Keratinocyte (primary cell): ENCODE measurements at regions not wholly inside any gene's neighbourhood (a gene's known extent, or its start where the extent isn't known, plus 50 kb on each side); places are given as distances from the start of the nearest gene placed in this dataset.

ENCODE experiments used
- DNase-seq: peaks from one replicate; pipeline ENCODE4 v3.0.0-alpha.2; 2011; ENCODE audit warnings: low read depth, missing footprints, low spot score
- FAIRE-seq: peaks from 2 replicates; lab custom pipeline; 2011; peaks lifted over from hg19 to GRCh38; lab: Jason Lieb, UNC
- H2AFZ ChIP-seq: 2 replicates; pipeline ENCODE4 v1.6.0; 2012; ENCODE audit warnings: low read length, control low read depth, inconsistent platforms; ENCODE audit not compliant: control insufficient read depth
- H3K27ac ChIP-seq: 2 replicates; pipeline ENCODE4 v1.5.1; 2011; ENCODE audit warnings: low read length; ENCODE audit not compliant: control insufficient read depth, insufficient read depth
- H3K27me3 ChIP-seq: 3 replicates; pipeline ENCODE4 v1.6.0; 2011; ENCODE audit warnings: low read length; ENCODE audit not compliant: control insufficient read depth, insufficient read depth; ENCODE audit errors: extremely low read depth
- H3K36me3 ChIP-seq, 2 experiments: 2 replicates in 1 of 2; 3 replicates in 1 of 2; pipeline ENCODE4 v1.5.1; 2011; ENCODE audit warnings: low read length in 2 of 2, mild to moderate bottlenecking in 1 of 2; ENCODE audit not compliant: control insufficient read depth in 2 of 2, insufficient read depth in 2 of 2; ENCODE audit errors: extremely low read depth in 1 of 2
- H3K4me1 ChIP-seq: 3 replicates; pipeline ENCODE4 v1.5.1; 2011; ENCODE audit warnings: low read length; ENCODE audit not compliant: control insufficient read depth, insufficient read depth; ENCODE audit errors: extremely low read depth
- H3K4me2 ChIP-seq: 3 replicates; pipeline ENCODE4 v1.6.0; 2011; ENCODE audit warnings: low read depth, low read length; ENCODE audit not compliant: control insufficient read depth, insufficient read depth; ENCODE audit errors: extremely low read depth
- H3K4me3 ChIP-seq, 3 experiments: fragments of 200-600 bp in 1 of 3; sonication (generic) in 1 of 3; 2 replicates in 2 of 3; 3 replicates in 1 of 3; pipeline ENCODE4 v1.5.1; 2011 to 2016; ENCODE audit warnings: low read length in 3 of 3, mild to moderate bottlenecking in 3 of 3, control low read depth in 2 of 3, inconsistent platforms in 1 of 3, low read depth in 1 of 3, mixed read lengths in 1 of 3, mixed run types in 1 of 3, moderate library complexity in 1 of 3; ENCODE audit not compliant: control insufficient read depth in 2 of 3, insufficient read depth in 2 of 3; ENCODE audit errors: extremely low read depth in 1 of 3
- H3K79me2 ChIP-seq: 2 replicates; pipeline ENCODE4 v1.6.0; 2012; ENCODE audit warnings: low read length; ENCODE audit not compliant: control insufficient read depth, insufficient read depth
- H3K9ac ChIP-seq: 3 replicates; pipeline ENCODE4 v1.6.0; 2011; ENCODE audit warnings: low read length; ENCODE audit not compliant: control insufficient read depth, insufficient read depth; ENCODE audit errors: extremely low read depth
- H3K9me1 ChIP-seq: 3 replicates; pipeline ENCODE4 v1.6.0; 2011; ENCODE audit warnings: low read length; ENCODE audit not compliant: control insufficient read depth, insufficient read depth; ENCODE audit errors: extremely low read depth
- H3K9me3 ChIP-seq: 2 replicates; pipeline ENCODE4 v1.5.1; 2012; ENCODE audit warnings: low read depth, low read length; ENCODE audit not compliant: control insufficient read depth
- H4K20me1 ChIP-seq: 3 replicates; pipeline ENCODE4 v1.6.0; 2011; ENCODE audit warnings: low read length; ENCODE audit not compliant: control insufficient read depth, insufficient read depth; ENCODE audit errors: extremely low read depth
- EZH2 ChIP-seq: IDR thresholded peaks from one replicate; pipeline ENCODE4 v1.6.1; 2012; ENCODE audit warnings: inconsistent platforms, mild to moderate bottlenecking, low read length, moderate library complexity
- dilution Hi-C: fragments of 300-500 bp; cut with MboI; formaldehyde crosslinking; loops from one replicate; pipeline ENCODE4 v1.7.0; 2020; ENCODE audit warnings: low sequenced_read_pairs; ENCODE audit not compliant: extremely low pct_ligation_motif_present
- TF ChIP-seq, protein P1 (sequence below), 3 experiments: IDR thresholded peaks in 1 of 3; conservative IDR thresholded peaks in 1 of 3; optimal IDR thresholded peaks in 1 of 3; 2 replicates in 2 of 3; 3 replicates in 1 of 3; pipeline versions ENCODE3 to v1.5.1; 2011; ENCODE audit warnings: low read length in 3 of 3, mild to moderate bottlenecking in 3 of 3, moderate library complexity in 2 of 3, control low read depth in 1 of 3, inconsistent platforms in 1 of 3; ENCODE audit not compliant: insufficient read depth in 2 of 3; ENCODE audit errors: extremely low read depth in 1 of 3

DNA sequence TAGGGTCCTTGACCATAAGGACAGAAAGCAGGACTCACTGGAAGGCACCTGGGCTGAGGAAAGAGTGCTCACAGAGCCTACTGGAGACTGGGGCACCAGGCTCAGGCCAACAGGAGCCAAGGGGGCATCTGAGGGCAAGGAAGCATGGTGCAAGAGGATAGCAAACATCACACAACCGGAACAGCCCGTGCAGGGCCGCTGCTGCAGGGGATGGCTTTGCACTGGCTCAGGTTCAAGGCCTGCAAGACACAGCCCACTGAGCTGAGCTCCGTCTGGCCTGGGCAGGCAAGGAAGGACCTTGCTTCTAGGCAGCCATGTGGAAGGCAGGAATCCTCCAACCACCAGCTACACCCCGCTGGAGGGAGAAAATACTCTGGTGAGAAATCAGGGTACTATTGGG is 59.8 kb upstream of the KIF26B start:
- no peak for FAIRE-seq
- dilution Hi-C loops: no loop called here
- Histone ChIP-seq H4K20me1 (no peaks in the 10 kb centered on the region), H3K4me3 (no peak overlapping the region), H3K9me1 (no peaks in the 10 kb centered on the region), H3K9ac (no peak overlapping the region), H3K9me3 (no peaks in the 10 kb centered on the region), H3K4me1 (peaks cover 23% of the 10 kb centered on the region), H3K36me3 (no peaks in the 10 kb centered on the region), H2AFZ (no peak overlapping the region), H3K4me2 (no peak overlapping the region), H3K79me2 (no peaks in the 10 kb centered on the region), H3K27ac (no peak overlapping the region), H3K27me3 (no peaks in the 10 kb centered on the region)
- TF ChIP-seq, protein P1, sequence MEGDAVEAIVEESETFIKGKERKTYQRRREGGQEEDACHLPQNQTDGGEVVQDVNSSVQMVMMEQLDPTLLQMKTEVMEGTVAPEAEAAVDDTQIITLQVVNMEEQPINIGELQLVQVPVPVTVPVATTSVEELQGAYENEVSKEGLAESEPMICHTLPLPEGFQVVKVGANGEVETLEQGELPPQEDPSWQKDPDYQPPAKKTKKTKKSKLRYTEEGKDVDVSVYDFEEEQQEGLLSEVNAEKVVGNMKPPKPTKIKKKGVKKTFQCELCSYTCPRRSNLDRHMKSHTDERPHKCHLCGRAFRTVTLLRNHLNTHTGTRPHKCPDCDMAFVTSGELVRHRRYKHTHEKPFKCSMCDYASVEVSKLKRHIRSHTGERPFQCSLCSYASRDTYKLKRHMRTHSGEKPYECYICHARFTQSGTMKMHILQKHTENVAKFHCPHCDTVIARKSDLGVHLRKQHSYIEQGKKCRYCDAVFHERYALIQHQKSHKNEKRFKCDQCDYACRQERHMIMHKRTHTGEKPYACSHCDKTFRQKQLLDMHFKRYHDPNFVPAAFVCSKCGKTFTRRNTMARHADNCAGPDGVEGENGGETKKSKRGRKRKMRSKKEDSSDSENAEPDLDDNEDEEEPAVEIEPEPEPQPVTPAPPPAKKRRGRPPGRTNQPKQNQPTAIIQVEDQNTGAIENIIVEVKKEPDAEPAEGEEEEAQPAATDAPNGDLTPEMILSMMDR (optimal IDR thresholded peaks at IDR 0.05 in 1 of 3, IDR thresholded peaks at IDR 0.05 in 1 of 3, conservative IDR thresholded peaks at IDR 0.05 in 1 of 3; ENCODE audit: extremely low read depth in 1 of 3, insufficient read depth in 2 of 3, low read length in 3 of 3): no peak
- no peak for DNase-seq

- Histone ChIP-seq H2AFZ (no peak overlapping the region), H3K27ac (no peak overlapping the region), H3K9me3 (no peaks in the 10 kb centered on the region), H3K36me3 (no peaks in the 10 kb centered on the region), H4K20me1 (no peaks in the 10 kb centered on the region), H3K9me1 (no peaks in the 10 kb centered on the region), H3K79me2 (no peaks in the 10 kb centered on the region), H3K4me2 (no peak overlapping the region), H3K4me1 (peaks cover 23% of the 10 kb centered on the region), H3K9ac (no peak overlapping the region), H3K27me3 (no peaks in the 10 kb centered on the region), H3K4me3 (no peak overlapping the region)
- DNase-seq: no peak
- no peak for FAIRE-seq
- TF ChIP-seq EZH2: no peak
- TF ChIP-seq, protein P1 (optimal IDR thresholded peaks at IDR 0.05 in 1 of 3, IDR thresholded peaks at IDR 0.05 in 1 of 3, conservative IDR thresholded peaks at IDR 0.05 in 1 of 3; ENCODE audit: extremely low read depth in 1 of 3, insufficient read depth in 2 of 3, low read length in 3 of 3): no peak
- dilution Hi-C loops: no loop called here
Observed at GRCh38 chr1:245094092-245094491, 60.7 kb upstream of the KIF26B start.
